Stimulated activated CD4-positive, alpha-beta T cell treated with anti-CD3 and anti-CD28 coated beads, TNF-alpha, amount 100 ng/mL, for 48 hours (primary cell): ENCODE measurements at regions not wholly inside any gene's neighbourhood (a gene's known extent, or its start where the extent isn't known, plus 50 kb on each side); places are given as distances from the start of the nearest gene placed in this dataset.
"Not testable (repeated sequence)": the region's sequence is repeated elsewhere in the genome, so short reads cannot be mapped to it uniquely, and the experiment has no call there.

Source experiments
- DNase-seq, 3 donors: peaks; one replicate each; pipeline ENCODE4 v3.0.0-alpha.2; 2020; ENCODE audit warnings: low read depth in 3 of 3

GRCh38 chr12:87266305-87266704, 762.9 kb downstream of the C12orf50 start:
- DNase-seq, result no peak

GRCh38 chr12:87259391-87259790, 769.8 kb downstream of the C12orf50 start:
- DNase-seq, result no peak

- DNase-seq, result no peak
Measured at GRCh38 chr12:87254381-87255030, 774.7 kb downstream of the C12orf50 start.

GRCh38 chr12:87253157-87253556, 776.0 kb downstream of the C12orf50 start:
- no peak for DNase-seq

GRCh38 chr12:87246726-87247125, 782.5 kb downstream of the C12orf50 start:
- no peak for DNase-seq

- no peak for DNase-seq
Measured at GRCh38 chr12:87238466-87238865, 790.7 kb downstream of the C12orf50 start.

- DNase-seq, result no peak
Measured at GRCh38 chr12:87234898-87235297, 794.3 kb downstream of the C12orf50 start.

- DNase-seq, result no peak
Measured at GRCh38 chr12:87233671-87234070, 795.5 kb downstream of the C12orf50 start.

GRCh38 chr12:87231818-87232217, 797.4 kb downstream of the C12orf50 start:
- DNase-seq, result no peak

GRCh38 chr12:87230441-87230840, 798.8 kb downstream of the C12orf50 start:
- no peak for DNase-seq

GRCh38 chr12:87227162-87227561, 802.0 kb downstream of the C12orf50 start:
- DNase-seq, result no peak

GRCh38 chr12:87217491-87217890, 811.7 kb downstream of the C12orf50 start:
- DNase-seq, result no peak

- no peak for DNase-seq
Measured at GRCh38 chr12:87216436-87216835, 812.8 kb downstream of the C12orf50 start.

GRCh38 chr12:87202189-87202588, 827.0 kb downstream of the C12orf50 start:
- no peak for DNase-seq

GRCh38 chr12:87201598-87201997, 827.6 kb downstream of the C12orf50 start:
- DNase-seq, result no peak

- no peak for DNase-seq
Measured at GRCh38 chr12:87200289-87200979, 828.8 kb downstream of the C12orf50 start.

- DNase-seq, result no peak
Measured at GRCh38 chr12:87198181-87198580, 831.0 kb downstream of the C12orf50 start.

- no peak for DNase-seq
Measured at GRCh38 chr12:87196321-87196720, 832.9 kb downstream of the C12orf50 start.

GRCh38 chr12:87194389-87194788, 834.8 kb downstream of the C12orf50 start:
- DNase-seq, result not testable (repeated sequence)

- no peak for DNase-seq
Measured at GRCh38 chr12:87185367-87185766, 843.8 kb downstream of the C12orf50 start.

GRCh38 chr12:87182696-87183233, 846.4 kb downstream of the C12orf50 start:
- DNase-seq, result no peak

- no peak for DNase-seq
Measured at GRCh38 chr12:87171356-87171755, 857.8 kb downstream of the C12orf50 start.

- no peak for DNase-seq
Measured at GRCh38 chr12:87169010-87169409, 860.2 kb downstream of the C12orf50 start.
